GM21390 (cell line): ENCODE measurements at regions not wholly inside any gene's neighbourhood (a gene's known extent, or its start where the extent isn't known, plus 50 kb on each side); places are given as distances from the start of the nearest gene placed in this dataset.

Experiments used
- ATAC-seq: cut with Tn5 transposase; IDR thresholded peaks from one replicate; pipeline ENCODE4 v1.9.1; 2021; ENCODE audit not compliant: unreplicated experiment

DNA sequence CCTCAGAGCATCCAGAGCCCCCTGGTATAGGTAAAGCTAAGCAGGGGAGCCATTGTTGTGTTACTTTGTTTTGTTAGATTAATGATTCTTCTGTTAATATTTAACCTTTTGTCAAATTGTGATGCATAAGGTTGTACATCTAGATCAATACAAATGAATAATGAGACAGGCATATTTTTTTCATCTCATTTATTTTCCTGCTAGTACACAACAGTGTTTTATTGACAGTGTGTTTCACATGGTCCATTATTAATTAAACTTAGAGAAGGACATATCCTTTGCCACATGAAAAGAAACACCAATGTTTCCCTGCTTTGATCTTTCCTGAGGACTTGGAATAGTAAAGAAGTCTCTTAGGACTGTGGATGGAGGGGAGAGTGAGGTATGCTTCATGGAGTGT, 543.6 kb upstream of the CFAP20DC start:
- no peak for ATAC-seq

- no peak for ATAC-seq
Measured at GRCh38 chr3:59580996-59581395, 531.2 kb upstream of the CFAP20DC start.

DNA sequence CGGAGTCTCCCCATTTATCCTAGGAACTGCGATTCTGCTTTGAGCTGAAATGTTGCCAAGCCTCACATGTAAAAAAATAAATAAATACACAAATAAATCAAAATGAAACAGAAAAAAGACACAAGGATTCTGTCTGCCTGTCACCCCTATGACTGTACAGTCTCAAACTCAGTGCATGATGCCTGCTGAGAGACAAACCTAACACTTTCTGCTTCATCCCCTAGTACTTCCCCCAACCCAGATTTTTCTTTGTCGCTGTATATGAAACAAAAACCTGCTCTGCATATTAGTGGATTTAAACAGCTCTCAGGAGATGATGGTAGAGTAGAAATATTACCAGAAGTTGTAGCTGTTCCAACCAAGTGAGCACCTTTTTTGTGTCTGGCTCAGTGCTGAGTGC, 530.7 kb upstream of the CFAP20DC start:
- ATAC-seq: no peak

DNA sequence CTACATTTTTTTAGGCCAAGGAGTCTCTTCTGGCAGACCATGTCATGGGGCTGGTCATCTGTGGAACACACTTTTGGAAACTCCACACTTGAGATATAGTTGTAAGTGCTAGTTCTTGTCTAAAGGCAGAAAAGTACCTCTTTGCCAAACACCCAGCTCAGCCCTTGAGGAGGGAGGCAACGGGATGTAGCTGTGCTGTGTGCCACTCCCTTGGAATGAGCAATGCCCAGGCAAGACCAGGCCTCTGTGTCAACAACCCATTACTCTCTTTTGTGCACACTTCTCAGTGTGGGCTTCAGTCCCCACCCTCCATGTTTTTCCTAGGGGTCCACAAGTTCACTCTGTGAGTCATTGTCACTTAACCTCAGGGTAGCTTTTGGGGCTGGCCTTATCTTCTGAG, 528.3 kb upstream of the CFAP20DC start:
- ATAC-seq: no peak

DNA sequence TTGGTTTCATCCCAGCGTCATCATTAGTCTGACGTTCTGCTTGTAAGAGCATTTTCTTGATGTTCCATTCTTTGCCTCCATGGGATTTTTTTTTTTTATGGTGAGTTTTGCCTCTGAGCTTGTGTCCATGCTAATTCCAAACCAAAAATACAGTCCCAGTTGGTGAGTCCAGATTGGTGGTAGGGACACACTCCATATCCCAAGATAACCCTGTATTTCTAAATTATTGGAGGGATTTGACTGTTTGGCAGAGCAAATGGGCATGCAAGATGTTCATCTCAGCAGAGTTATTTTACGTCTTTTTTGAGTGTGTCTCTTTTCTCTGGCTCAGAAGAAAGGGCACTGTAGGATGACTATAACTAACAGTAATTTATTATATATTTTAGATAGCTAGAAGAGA, 526.8 kb upstream of the CFAP20DC start:
- no peak for ATAC-seq

DNA sequence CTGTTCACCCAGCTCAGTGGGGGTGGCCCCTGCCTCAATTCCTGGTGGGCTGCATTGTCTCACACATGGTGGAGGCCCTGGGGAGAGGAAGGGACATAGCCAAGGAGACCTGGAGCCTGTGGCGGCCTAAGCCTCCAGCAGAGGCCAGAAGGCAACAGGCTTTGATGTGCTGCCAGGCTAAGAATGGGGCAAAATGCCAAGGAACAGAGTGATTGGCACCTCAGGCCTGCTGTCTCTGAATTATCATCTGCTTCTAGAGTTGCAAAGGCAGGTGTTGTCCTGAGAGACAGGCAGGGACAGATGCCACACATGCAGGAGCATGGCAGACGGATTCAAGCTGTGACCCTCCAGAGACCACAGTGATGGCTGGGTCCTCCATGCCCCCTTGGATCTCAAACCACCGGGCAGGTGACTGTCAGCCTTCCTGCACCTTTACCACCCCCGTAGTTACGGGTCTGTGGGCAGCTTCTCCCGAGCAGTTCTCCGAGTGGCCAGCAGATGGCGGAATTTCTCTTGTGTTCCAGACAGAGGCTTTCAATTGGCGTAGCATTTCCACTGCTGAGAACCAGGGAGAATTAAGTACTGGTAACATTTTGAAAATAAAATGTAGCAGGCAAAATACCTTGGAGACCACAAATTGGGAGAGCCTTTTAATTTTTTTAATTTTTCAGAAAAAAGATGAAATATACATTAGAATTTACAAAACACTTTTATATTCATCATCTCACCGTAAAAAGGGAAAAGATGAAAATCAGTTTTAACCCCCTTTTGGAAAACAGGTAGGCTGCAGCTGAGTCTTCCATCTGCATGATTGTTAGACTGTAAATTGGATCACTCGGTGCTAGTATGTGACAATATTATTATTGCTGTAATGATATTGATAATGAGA, 525.5 kb upstream of the CFAP20DC start:
- ATAC-seq: peak; percentile 82

GRCh38 chr3:59573911-59574310, 524.1 kb upstream of the CFAP20DC start:
- ATAC-seq: no peak

DNA sequence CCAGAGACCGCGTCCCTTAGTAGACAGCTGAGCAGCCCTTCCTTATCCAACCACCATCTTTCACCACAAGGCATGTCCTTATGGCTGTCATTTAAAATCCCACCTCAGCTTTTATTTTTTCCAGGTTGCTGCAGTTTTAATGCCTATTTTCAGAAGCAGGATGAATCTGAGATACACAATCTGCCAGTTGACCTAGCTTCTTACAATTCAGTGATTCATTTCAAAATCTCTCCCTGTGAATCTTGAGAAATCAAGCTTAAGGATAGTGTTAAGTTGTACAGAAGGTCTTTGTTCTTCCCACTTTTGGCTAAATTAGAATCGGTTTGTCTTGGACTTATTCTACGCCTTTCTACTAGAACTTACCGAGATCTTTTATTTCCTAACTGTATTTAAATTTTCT, 522.3 kb upstream of the CFAP20DC start:
- no peak for ATAC-seq

DNA sequence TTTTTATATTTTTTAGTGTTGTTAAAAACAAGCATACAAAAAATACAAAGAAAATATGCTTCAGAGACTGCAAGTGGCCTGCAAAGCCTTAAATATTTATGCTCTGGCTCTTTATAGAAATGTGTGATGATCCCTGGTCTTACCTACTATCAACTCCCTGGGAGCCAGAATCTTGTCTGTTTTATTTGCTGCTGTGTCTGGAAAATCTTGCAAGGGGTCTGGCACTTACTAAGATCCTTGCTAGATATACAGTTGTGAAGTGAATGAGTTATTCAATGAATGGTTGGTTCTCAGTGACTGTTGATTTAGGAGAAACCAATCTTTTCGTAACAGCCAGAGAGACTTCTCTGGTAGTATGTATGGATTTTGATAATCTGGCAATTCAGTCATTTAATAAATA, 521.0 kb upstream of the CFAP20DC start:
- no peak for ATAC-seq

DNA sequence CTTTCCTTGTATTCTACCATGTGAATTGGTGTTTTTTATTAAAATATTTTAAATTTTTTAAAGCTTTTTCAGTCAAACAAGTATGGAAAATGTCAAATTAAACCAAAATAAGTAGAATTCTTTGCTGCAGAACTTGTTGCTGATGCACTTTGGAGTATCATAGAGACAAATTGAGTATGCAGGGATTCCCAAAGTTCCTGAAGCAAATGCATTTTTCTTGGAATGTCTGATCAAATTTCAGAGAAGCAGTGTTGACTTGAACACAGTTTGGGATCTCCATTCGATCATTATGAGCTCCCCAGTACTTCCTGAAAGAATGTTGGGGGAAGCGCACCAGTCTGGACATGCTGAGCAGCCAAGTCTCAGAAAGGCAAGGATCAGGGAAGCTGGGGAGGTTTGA, 517.8 kb upstream of the CFAP20DC start:
- no peak for ATAC-seq

- peak; percentile 98 for ATAC-seq
Measured at GRCh38 chr3:59566481-59566975, 516.7 kb upstream of the CFAP20DC start.

DNA sequence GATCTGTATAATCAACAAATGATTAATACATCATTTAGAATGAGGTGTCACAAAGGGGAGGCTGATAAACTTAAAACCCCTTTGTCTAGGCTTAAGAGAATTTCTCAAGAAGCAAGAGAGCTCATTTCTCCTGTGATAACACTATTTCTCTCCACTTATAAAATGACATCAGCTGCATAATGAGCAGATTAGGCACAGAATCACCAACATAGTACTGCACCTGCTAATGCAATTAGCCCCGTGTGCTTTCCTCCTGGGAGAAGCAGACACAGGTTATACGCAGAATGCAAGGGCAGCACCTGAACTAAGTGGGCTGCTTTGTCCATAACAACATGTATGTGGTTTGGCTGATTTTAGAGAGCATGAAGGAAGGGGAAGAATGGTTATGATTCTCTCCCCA, 515.3 kb upstream of the CFAP20DC start:
- ATAC-seq: no peak

DNA sequence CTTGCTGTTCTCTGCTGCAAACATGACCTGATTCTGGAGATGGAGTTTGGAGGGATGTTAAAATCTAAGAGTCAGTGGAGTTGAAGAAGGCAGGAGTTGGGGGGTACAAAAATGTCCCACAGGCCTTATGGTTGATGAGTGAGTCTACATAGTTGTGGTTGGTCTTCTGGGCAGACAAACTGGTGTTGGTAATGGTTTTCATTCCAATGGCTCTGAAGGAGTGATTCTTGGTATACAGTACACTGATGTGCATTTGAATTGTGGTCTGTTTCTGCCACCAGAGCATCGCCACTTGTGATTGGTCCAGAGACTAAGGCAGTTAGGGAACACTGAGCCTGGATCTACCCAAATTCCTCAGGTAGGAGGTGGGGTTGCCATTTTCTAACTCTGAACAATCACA, 514.1 kb upstream of the CFAP20DC start:
- no peak for ATAC-seq

GRCh38 chr3:59563072-59563605, 513.3 kb upstream of the CFAP20DC start:
- ATAC-seq: no peak

- no peak for ATAC-seq
Measured at GRCh38 chr3:59559721-59560435, 510.1 kb upstream of the CFAP20DC start.

GRCh38 chr3:59558906-59559720, 509.3 kb upstream of the CFAP20DC start:
- no peak for ATAC-seq

- no peak for ATAC-seq
Measured at GRCh38 chr3:59555593-59556315, 505.9 kb upstream of the CFAP20DC start.

GRCh38 chr3:59553076-59553475, 503.3 kb upstream of the CFAP20DC start:
- no peak for ATAC-seq

DNA sequence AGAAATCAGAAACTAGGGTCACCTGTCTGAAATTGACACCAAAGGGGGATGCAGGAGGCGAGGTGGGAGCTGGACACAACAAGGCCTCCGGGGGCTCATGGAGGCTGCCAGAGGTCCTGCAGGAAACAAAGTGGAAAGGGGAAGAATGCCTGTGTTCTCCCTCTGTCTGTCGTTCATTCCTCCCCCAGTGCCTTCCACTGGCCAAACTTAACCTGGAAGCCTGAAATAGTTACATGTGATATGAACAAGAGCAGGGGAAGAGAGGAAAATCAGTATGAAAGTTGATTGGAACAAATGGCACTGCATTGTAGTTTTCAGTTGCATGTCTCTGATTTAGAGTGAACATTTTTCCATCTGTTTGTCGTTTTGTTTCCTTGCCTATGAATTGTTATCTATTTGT, 502.0 kb upstream of the CFAP20DC start:
- ATAC-seq: no peak

DNA sequence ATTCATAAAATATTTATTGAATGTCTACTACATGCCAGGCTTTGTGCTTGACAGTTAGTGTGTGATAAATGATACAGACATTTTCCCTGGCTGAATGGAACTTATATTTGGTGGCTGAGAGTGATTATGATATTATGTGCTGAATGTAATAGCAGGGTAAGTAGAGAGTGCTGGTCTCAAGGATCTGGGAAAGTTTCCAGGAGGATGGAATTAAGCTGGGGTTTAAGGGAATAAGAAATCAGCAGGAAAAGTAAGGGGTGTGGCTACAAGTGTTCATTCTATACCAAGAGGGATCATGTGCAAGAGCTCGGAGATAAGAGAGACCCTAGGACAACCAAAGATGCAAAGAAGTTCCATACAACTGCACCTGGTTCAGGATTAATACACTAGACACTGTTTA, 500.1 kb upstream of the CFAP20DC start:
- ATAC-seq: no peak
